Effector memory CD8-positive, alpha-beta T cell (primary cell): ENCODE measurements at regions not wholly inside any gene's neighbourhood (a gene's known extent, or its start where the extent isn't known, plus 50 kb on each side); places are given as distances from the start of the nearest gene placed in this dataset.
"Not testable (repeated sequence)": the region's sequence is repeated elsewhere in the genome, so short reads cannot be mapped to it uniquely, and the experiment has no call there.

Experiments
- ATAC-seq: fragments of 150-1000 bp; cut with Tn5 transposase; replicated peaks from 2 replicates; pipeline ENCODE4 v1.10.0; 2021; ENCODE audit warnings: mild to moderate bottlenecking, moderate library complexity
- DNase-seq, 3 experiments: peaks; one replicate each; pipeline ENCODE4 v3.0.0; 2021
- H3K27ac Mint-ChIP-seq, 2 donors: one replicate each; pipeline ENCODE4 v1.8.0; 2022; ENCODE audit warnings: mild to moderate bottlenecking in 2 of 2, mixed read lengths in 2 of 2, moderate library complexity in 2 of 2
- H3K27me3 Mint-ChIP-seq, 2 donors: one replicate each; pipeline ENCODE4 v1.8.0; 2022; ENCODE audit warnings: mixed read lengths in 2 of 2
- H3K36me3 Mint-ChIP-seq: one replicate; pipeline ENCODE4 v1.8.0; 2022; ENCODE audit warnings: mild to moderate bottlenecking, moderate library complexity, mixed read lengths; ENCODE audit not compliant: insufficient read depth
- H3K4me1 Mint-ChIP-seq, 2 donors: one replicate each; pipeline ENCODE4 v1.8.0; 2022; ENCODE audit warnings: low read depth in 2 of 2, mixed read lengths in 2 of 2
- H3K4me3 Mint-ChIP-seq, 2 donors: one replicate each; pipeline ENCODE4 v1.8.0; 2022; ENCODE audit warnings: mild to moderate bottlenecking in 2 of 2, mixed read lengths in 2 of 2, moderate library complexity in 2 of 2
- H3K9me3 Mint-ChIP-seq, 2 donors: one replicate each; pipeline ENCODE4 v1.8.0; 2022; ENCODE audit warnings: mixed read lengths in 2 of 2

GRCh38 chr16:79962962-79963361, 362.4 kb upstream of the MAF start:
- H3K27me3 Mint-ChIP-seq, result peaks cover 39 to 44% of the 10 kb centered on the region in 2 donors
- DNase-seq, result no peak
- peaks cover 0 to 2% of the 10 kb centered on the region in 2 donors for H3K9me3 Mint-ChIP-seq
- no peak overlapping the region for H3K27ac Mint-ChIP-seq
- H3K4me1 Mint-ChIP-seq, result no peaks in the 10 kb centered on the region
- no peak overlapping the region for H3K4me3 Mint-ChIP-seq
- ATAC-seq, result no peak
- no peaks in the 10 kb centered on the region for H3K36me3 Mint-ChIP-seq

- Mint-ChIP-seq H3K27ac (no peak overlapping the region), H3K4me3 (no peak overlapping the region), H3K9me3 (peaks cover 0 to 2% of the 10 kb centered on the region in 2 donors), H3K27me3 (peaks cover 23 to 44% of the 10 kb centered on the region in 2 donors), H3K4me1 (no peaks in the 10 kb centered on the region), H3K36me3 (no peaks in the 10 kb centered on the region)
- no peak for ATAC-seq
- DNase-seq, result no peak
Measured at GRCh38 chr16:79959226-79959625, 358.7 kb upstream of the MAF start.

GRCh38 chr16:79954921-79955705, 354.6 kb upstream of the MAF start:
- Mint-ChIP-seq H3K27ac (no peak overlapping the region), H3K4me3 (no peak overlapping the region), H3K4me1 (no peaks in the 10 kb centered on the region), H3K9me3 (no peaks in the 10 kb centered on the region), H3K36me3 (no peaks in the 10 kb centered on the region), H3K27me3 (peaks cover 11 to 44% of the 10 kb centered on the region in 2 donors)
- DNase-seq (no peak), ATAC-seq (no peak)

GRCh38 chr16:79950932-79951719, 350.6 kb upstream of the MAF start:
- no peaks in the 10 kb centered on the region for H3K9me3 Mint-ChIP-seq
- no peak for ATAC-seq

GRCh38 chr16:79949417-79949816, 348.9 kb upstream of the MAF start:
- H3K9me3 Mint-ChIP-seq, result no peaks in the 10 kb centered on the region
- H3K27ac Mint-ChIP-seq, result no peak overlapping the region
- no peaks in the 10 kb centered on the region for H3K4me1 Mint-ChIP-seq
- ATAC-seq, result no peak
- DNase-seq, result no peak
- H3K36me3 Mint-ChIP-seq, result no peaks in the 10 kb centered on the region
- no peak overlapping the region for H3K4me3 Mint-ChIP-seq
- H3K27me3 Mint-ChIP-seq, result peaks cover 13 to 32% of the 10 kb centered on the region in 2 donors

More at GRCh38 chr16:79950932-79951719, 350.6 kb upstream of the MAF start:
- H3K36me3 Mint-ChIP-seq, result no peaks in the 10 kb centered on the region
- H3K4me3 Mint-ChIP-seq, result no peak overlapping the region
- no peak overlapping the region for H3K27ac Mint-ChIP-seq
- no peak for DNase-seq
- H3K27me3 Mint-ChIP-seq, result peaks cover 13 to 34% of the 10 kb centered on the region in 2 donors
- no peaks in the 10 kb centered on the region for H3K4me1 Mint-ChIP-seq

- Mint-ChIP-seq H3K4me1 (no peaks in the 10 kb centered on the region), H3K27ac (no peak overlapping the region), H3K4me3 (no peak overlapping the region), H3K27me3 (peaks cover 14 to 28% of the 10 kb centered on the region in 2 donors), H3K36me3 (no peaks in the 10 kb centered on the region), H3K9me3 (no peaks in the 10 kb centered on the region)
- DNase-seq, result no peak
- no peak for ATAC-seq
Measured at GRCh38 chr16:79947771-79948170, 347.2 kb upstream of the MAF start.

GRCh38 chr16:79946252-79946651, 345.7 kb upstream of the MAF start:
- H3K4me3 Mint-ChIP-seq, result no peak overlapping the region
- no peak overlapping the region for H3K27ac Mint-ChIP-seq
- H3K9me3 Mint-ChIP-seq, result no peaks in the 10 kb centered on the region
- no peak for DNase-seq
- peaks cover 21 to 23% of the 10 kb centered on the region in 2 donors for H3K27me3 Mint-ChIP-seq
- H3K36me3 Mint-ChIP-seq, result no peaks in the 10 kb centered on the region
- ATAC-seq, result no peak
- no peaks in the 10 kb centered on the region for H3K4me1 Mint-ChIP-seq

GRCh38 chr16:79943736-79944135, 343.2 kb upstream of the MAF start:
- no peak overlapping the region for H3K27ac Mint-ChIP-seq
- no peaks in the 10 kb centered on the region for H3K9me3 Mint-ChIP-seq
- DNase-seq, result no peak
- ATAC-seq, result no peak
- H3K4me1 Mint-ChIP-seq, result no peaks in the 10 kb centered on the region
- no peaks in the 10 kb centered on the region for H3K36me3 Mint-ChIP-seq
- peaks cover 15 to 24% of the 10 kb centered on the region in 2 donors for H3K27me3 Mint-ChIP-seq
- H3K4me3 Mint-ChIP-seq, result no peak overlapping the region

- Mint-ChIP-seq H3K36me3 (no peaks in the 10 kb centered on the region), H3K27ac (no peak overlapping the region), H3K4me3 (no peak overlapping the region), H3K4me1 (no peaks in the 10 kb centered on the region), H3K27me3 (peaks cover 8 to 27% of the 10 kb centered on the region in 2 donors), H3K9me3 (no peaks in the 10 kb centered on the region)
- DNase-seq, result no peak
- no peak for ATAC-seq
Measured at GRCh38 chr16:79938575-79938974, 338.0 kb upstream of the MAF start.

- H3K9me3 Mint-ChIP-seq, DNase-seq, H3K27ac Mint-ChIP-seq, H3K4me3 Mint-ChIP-seq, ATAC-seq, H3K36me3 Mint-ChIP-seq, H3K4me1 Mint-ChIP-seq: not testable (repeated sequence)
- H3K27me3 Mint-ChIP-seq, result peaks cover 6 to 26% of the 10 kb centered on the region in 2 donors
Measured at GRCh38 chr16:79937671-79938070, 337.1 kb upstream of the MAF start.

GRCh38 chr16:79933603-79934002, 333.1 kb upstream of the MAF start:
- no peaks in the 10 kb centered on the region for H3K9me3 Mint-ChIP-seq
- no peaks in the 10 kb centered on the region for H3K36me3 Mint-ChIP-seq
- no peaks in the 10 kb centered on the region for H3K4me1 Mint-ChIP-seq
- peaks cover 0 to 15% of the 10 kb centered on the region in 2 donors for H3K27me3 Mint-ChIP-seq
- no peak overlapping the region for H3K27ac Mint-ChIP-seq
- no peak overlapping the region for H3K4me3 Mint-ChIP-seq
- ATAC-seq, result no peak
- DNase-seq, result no peak

- ATAC-seq (no peak), DNase-seq (no peak)
- Mint-ChIP-seq H3K4me3 (no peak overlapping the region), H3K27ac (no peak overlapping the region), H3K9me3 (no peaks in the 10 kb centered on the region), H3K36me3 (no peaks in the 10 kb centered on the region), H3K4me1 (no peaks in the 10 kb centered on the region), H3K27me3 (peaks cover 0 to 9% of the 10 kb centered on the region in 2 donors)
Measured at GRCh38 chr16:79932572-79932971, 332.0 kb upstream of the MAF start.

GRCh38 chr16:79931721-79932120, 331.2 kb upstream of the MAF start:
- Mint-ChIP-seq H3K36me3 (no peaks in the 10 kb centered on the region), H3K27me3 (peaks cover 0 to 9% of the 10 kb centered on the region in 2 donors), H3K27ac (no peak overlapping the region), H3K4me1 (no peaks in the 10 kb centered on the region), H3K4me3 (no peak overlapping the region), H3K9me3 (no peaks in the 10 kb centered on the region)
- DNase-seq (no peak), ATAC-seq (no peak)
